Hematopoietic multipotent progenitor cell treated with erythropoietin and hydrocortisone succinate and interleukin-3 and kit ligand, for 8 days (in vitro differentiated cells): ENCODE measurements at regions not wholly inside any gene's neighbourhood (a gene's known extent, or its start where the extent isn't known, plus 50 kb on each side); places are given as distances from the start of the nearest gene placed in this dataset.
"Not testable (repeated sequence)": the region's sequence is repeated elsewhere in the genome, so short reads cannot be mapped to it uniquely, and the experiment has no call there.

Source experiments
- DNase-seq: peaks from one replicate; pipeline ENCODE4 v3.0.0-alpha.2; 2015

GRCh38 chr10:29820890-29821461 is 186.2 kb upstream of the SVIL start:
- DNase-seq, result no peak

GRCh38 chr10:29816801-29817558 is 182.2 kb upstream of the SVIL start:
- DNase-seq, result no peak

GRCh38 chr10:29815572-29815971 is 180.8 kb upstream of the SVIL start:
- no peak for DNase-seq

GRCh38 chr10:29811751-29812427 is 177.1 kb upstream of the SVIL start:
- DNase-seq, result peak; percentile 4

GRCh38 chr10:29810816-29811215 is 176.0 kb upstream of the SVIL start:
- no peak for DNase-seq

GRCh38 chr10:29810231-29810630 is 175.5 kb upstream of the SVIL start:
- DNase-seq, result not testable (repeated sequence)

GRCh38 chr10:29809383-29809782 is 174.6 kb upstream of the SVIL start:
- no peak for DNase-seq

GRCh38 chr10:29807163-29807806 is 172.5 kb upstream of the SVIL start:
- no peak for DNase-seq

- DNase-seq, result no peak
Observed at GRCh38 chr10:29806350-29806788, 171.6 kb upstream of the SVIL start.

- DNase-seq, result no peak
Observed at GRCh38 chr10:29805134-29805723, 170.5 kb upstream of the SVIL start.

- DNase-seq, result no peak
Observed at GRCh38 chr10:29804025-29804852, 169.5 kb upstream of the SVIL start.

GRCh38 chr10:29802171-29802570 is 167.4 kb upstream of the SVIL start:
- DNase-seq, result no peak

- no peak for DNase-seq
Observed at GRCh38 chr10:29798921-29799690, 164.3 kb upstream of the SVIL start.

GRCh38 chr10:29797616-29798015 is 162.8 kb upstream of the SVIL start:
- DNase-seq, result no peak

GRCh38 chr10:29795850-29796249 is 161.1 kb upstream of the SVIL start:
- DNase-seq, result no peak

GRCh38 chr10:29794776-29795611 is 160.2 kb upstream of the SVIL start:
- DNase-seq, result no peak

GRCh38 chr10:29791773-29792172 is 157.0 kb upstream of the SVIL start:
- no peak for DNase-seq

- no peak for DNase-seq
Observed at GRCh38 chr10:29790207-29790606, 155.4 kb upstream of the SVIL start.

- no peak for DNase-seq
Observed at GRCh38 chr10:29788113-29788512, 153.3 kb upstream of the SVIL start.

- DNase-seq, result no peak
Observed at GRCh38 chr10:29785701-29786100, 150.9 kb upstream of the SVIL start.
